ENCODE measurements at regions not wholly inside any gene's neighbourhood (a gene's known extent, or its start where the extent isn't known, plus 50 kb on each side); places are given as distances from the start of the nearest gene placed in this dataset.

DNA sequence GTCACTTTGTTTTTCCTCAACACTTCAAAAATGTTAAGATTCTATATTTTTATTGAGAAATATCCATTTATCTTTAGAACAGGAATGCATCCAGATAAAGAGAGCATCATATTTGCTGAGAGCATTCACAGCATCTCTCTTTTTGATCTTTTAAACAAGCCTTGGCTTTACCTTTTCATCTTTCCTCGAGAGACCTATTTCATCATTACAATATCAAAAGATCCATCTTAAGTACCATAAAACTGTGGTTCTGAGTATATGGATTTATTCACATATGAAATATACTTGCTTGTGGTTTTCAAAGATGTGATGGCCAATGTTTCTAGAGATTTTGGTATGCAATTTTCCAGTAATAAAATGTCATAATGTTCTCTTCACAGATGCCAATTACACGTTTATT is 1140.9 kb downstream of the GATA3 start:
- no peak for TF ChIP-seq SIX5 (IDR thresholded peaks at IDR 0.05; ENCODE audit: low read depth, low read length, severe bottlenecking)
- TF ChIP-seq ZBTB33 (IDR thresholded peaks at IDR 0.05): no peak
- TF ChIP-seq, protein P1, sequence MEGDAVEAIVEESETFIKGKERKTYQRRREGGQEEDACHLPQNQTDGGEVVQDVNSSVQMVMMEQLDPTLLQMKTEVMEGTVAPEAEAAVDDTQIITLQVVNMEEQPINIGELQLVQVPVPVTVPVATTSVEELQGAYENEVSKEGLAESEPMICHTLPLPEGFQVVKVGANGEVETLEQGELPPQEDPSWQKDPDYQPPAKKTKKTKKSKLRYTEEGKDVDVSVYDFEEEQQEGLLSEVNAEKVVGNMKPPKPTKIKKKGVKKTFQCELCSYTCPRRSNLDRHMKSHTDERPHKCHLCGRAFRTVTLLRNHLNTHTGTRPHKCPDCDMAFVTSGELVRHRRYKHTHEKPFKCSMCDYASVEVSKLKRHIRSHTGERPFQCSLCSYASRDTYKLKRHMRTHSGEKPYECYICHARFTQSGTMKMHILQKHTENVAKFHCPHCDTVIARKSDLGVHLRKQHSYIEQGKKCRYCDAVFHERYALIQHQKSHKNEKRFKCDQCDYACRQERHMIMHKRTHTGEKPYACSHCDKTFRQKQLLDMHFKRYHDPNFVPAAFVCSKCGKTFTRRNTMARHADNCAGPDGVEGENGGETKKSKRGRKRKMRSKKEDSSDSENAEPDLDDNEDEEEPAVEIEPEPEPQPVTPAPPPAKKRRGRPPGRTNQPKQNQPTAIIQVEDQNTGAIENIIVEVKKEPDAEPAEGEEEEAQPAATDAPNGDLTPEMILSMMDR (IDR thresholded peaks at IDR 0.05 in 2 of 3, conservative IDR thresholded peaks at IDR 0.05 in 1 of 3; ENCODE audit: control insufficient read depth in 2 of 3, extremely low read depth in 1 of 3, insufficient read depth in 1 of 3, low read depth in 3 of 3, low read length in 3 of 3): no peak
- no peak for TF ChIP-seq BRCA1 (IDR thresholded peaks at IDR 0.05; ENCODE audit: low read depth, low read length)
- TF ChIP-seq NR2C2 (IDR thresholded peaks at IDR 0.05; ENCODE audit: borderline replicate concordance, control insufficient read depth, insufficient read length, low read depth): no peak
- TF ChIP-seq SP1 (IDR thresholded peaks at IDR 0.05; ENCODE audit: low read depth, low read length): no peak
- TF ChIP-seq USF2 (IDR thresholded peaks at IDR 0.05; ENCODE audit: borderline replicate concordance, low read depth, low read length): no peak
- TF ChIP-seq DPF2 (IDR thresholded peaks at IDR 0.05): no peak
- TF ChIP-seq EGR1 (IDR thresholded peaks at IDR 0.05; ENCODE audit: borderline replicate concordance in 1 of 2, low read depth in 2 of 2, low read length in 2 of 2): no peak
- TF ChIP-seq FOXK2 (IDR thresholded peaks at IDR 0.05): no peak
- TF ChIP-seq TCF7 (IDR thresholded peaks at IDR 0.05; ENCODE audit: borderline replicate concordance): no peak
- TF ChIP-seq CHD2 (IDR thresholded peaks at IDR 0.05; ENCODE audit: borderline replicate concordance, low read depth, low read length): no peak
- no peak for TF ChIP-seq ZZZ3 (IDR thresholded peaks at IDR 0.05; ENCODE audit: control insufficient read depth, insufficient read length, low read depth)
- TF ChIP-seq EZH2 (IDR thresholded peaks at IDR 0.05; ENCODE audit: borderline replicate concordance, control insufficient read depth, low read depth, low read length): no peak
